Thoracic aorta (tissue), 2 donors: ENCODE measurements at regions not wholly inside any gene's neighbourhood (a gene's known extent, or its start where the extent isn't known, plus 50 kb on each side); places are given as distances from the start of the nearest gene placed in this dataset.
"Not testable (repeated sequence)": the region's sequence is repeated elsewhere in the genome, so short reads cannot be mapped to it uniquely, and the experiment has no call there.

ENCODE experiments used
- ATAC-seq: fragments of 150-250 bp; one replicate; pipeline ENCODE4 v1.8.0; 2017; ENCODE audit warnings: low read depth; ENCODE audit not compliant: insufficient number of reproducible peaks, low FRiP score
- DNase-seq: peaks from one replicate; pipeline ENCODE4 v3.0.0-alpha.2; 2020; ENCODE audit warnings: low spot score
- H3K27ac ChIP-seq, 2 donors: fragments of 200-600 bp; sonication (generic); 1 replicate in 1 of 2; 2 replicates in 1 of 2; pipeline ENCODE4 v1.5.1; 2016; ENCODE audit warnings: mild to moderate bottlenecking in 2 of 2, moderate library complexity in 2 of 2
- H3K27me3 ChIP-seq: fragments of 200-600 bp; sonication (generic); replicated peaks from 2 replicates; pipeline ENCODE4 v1.6.0; 2016; ENCODE audit warnings: mild to moderate bottlenecking; ENCODE audit not compliant: insufficient read depth
- H3K36me3 ChIP-seq: fragments of 200-600 bp; sonication (generic); one replicate; pipeline ENCODE4 v1.5.1; 2016
- H3K4me1 ChIP-seq, 2 donors: fragments of 200-600 bp; sonication (generic); 1 replicate in 1 of 2; 2 replicates in 1 of 2; pipeline versions ENCODE4 v1.5.1 to v1.6.0; 2016; ENCODE audit warnings: low read depth in 2 of 2, mild to moderate bottlenecking in 1 of 2; ENCODE audit not compliant: control insufficient read depth in 1 of 2
- H3K4me3 ChIP-seq: fragments of 200-600 bp; sonication (generic); 2 replicates; pipeline ENCODE4 v1.5.1; 2016; ENCODE audit warnings: mild to moderate bottlenecking
- H3K9me3 ChIP-seq: fragments of 200-600 bp; sonication (generic); 2 replicates; pipeline ENCODE4 v1.5.1; 2016
- CTCF ChIP-seq: fragments of 200-600 bp; sonication (generic); IDR thresholded peaks from one replicate; pipeline ENCODE4 v1.5.1; 2019; ENCODE audit warnings: antibody characterized with exemption

- peaks cover 4 to 9% of the 10 kb centered on the region in 2 donors for H3K4me1 ChIP-seq
- no peak overlapping the region for H3K4me3 ChIP-seq
- no peak for TF ChIP-seq CTCF
- ATAC-seq (no peak), DNase-seq (no peak)
- H3K27me3 ChIP-seq, result no peaks in the 10 kb centered on the region
- no peaks in the 10 kb centered on the region for H3K9me3 ChIP-seq
- no peaks in the 10 kb centered on the region for H3K36me3 ChIP-seq
- H3K27ac ChIP-seq, result no peak overlapping the region
These were observed 122.2 kb upstream of the ZEB2 start for GRCh38 chr2:144642131-144642530.

GRCh38 chr2:144638250-144638649, 118.3 kb upstream of the ZEB2 start:
- H3K4me1 ChIP-seq, DNase-seq, ATAC-seq, H3K36me3 ChIP-seq, H3K9me3 ChIP-seq, H3K4me3 ChIP-seq, H3K27me3 ChIP-seq, H3K27ac ChIP-seq: not testable (repeated sequence)

GRCh38 chr2:144636860-144637259, 116.9 kb upstream of the ZEB2 start:
- ATAC-seq, H3K27ac ChIP-seq, H3K4me1 ChIP-seq, H3K36me3 ChIP-seq, H3K4me3 ChIP-seq, H3K9me3 ChIP-seq, H3K27me3 ChIP-seq, DNase-seq: not testable (repeated sequence)

GRCh38 chr2:144632809-144633208, 112.9 kb upstream of the ZEB2 start:
- no peak for TF ChIP-seq CTCF
- DNase-seq (no peak), ATAC-seq (no peak)
- Histone ChIP-seq H3K4me3 (no peak overlapping the region), H3K27me3 (no peaks in the 10 kb centered on the region), H3K4me1 (peaks cover 0 to 3% of the 10 kb centered on the region in 2 donors), H3K36me3 (no peaks in the 10 kb centered on the region), H3K27ac (no peak overlapping the region), H3K9me3 (no peaks in the 10 kb centered on the region)

- Histone ChIP-seq H3K9me3 (no peaks in the 10 kb centered on the region), H3K4me1 (peaks cover 0 to 3% of the 10 kb centered on the region in 2 donors), H3K4me3 (no peak overlapping the region), H3K27ac (no peak overlapping the region), H3K36me3 (no peaks in the 10 kb centered on the region), H3K27me3 (no peaks in the 10 kb centered on the region)
- DNase-seq (no peak), ATAC-seq (no peak)
- TF ChIP-seq CTCF, result no peak
These were observed 111.7 kb upstream of the ZEB2 start for GRCh38 chr2:144631636-144632035.

- Histone ChIP-seq H3K4me1 (peaks cover 0 to 3% of the 10 kb centered on the region in 2 donors), H3K4me3 (no peak overlapping the region), H3K9me3 (no peaks in the 10 kb centered on the region), H3K27ac (no peak overlapping the region), H3K27me3 (no peaks in the 10 kb centered on the region), H3K36me3 (no peaks in the 10 kb centered on the region)
- ATAC-seq, result no peak
- no peak for TF ChIP-seq CTCF
- DNase-seq, result no peak
These were observed 110.7 kb upstream of the ZEB2 start for GRCh38 chr2:144630459-144631215.
